ENCODE measurements at regions not wholly inside any gene's neighbourhood (a gene's known extent, or its start where the extent isn't known, plus 50 kb on each side); places are given as distances from the start of the nearest gene placed in this dataset.

GRCh38 chr22:49034836-49035817 lies 792.5 kb downstream of the BRD1 start:
- no peak for DNase-seq

GRCh38 chr22:49033616-49034015 lies 794.1 kb downstream of the BRD1 start:
- no peak for DNase-seq

- no peak for DNase-seq
Observed at GRCh38 chr22:49032821-49033220, 794.9 kb downstream of the BRD1 start.

DNA sequence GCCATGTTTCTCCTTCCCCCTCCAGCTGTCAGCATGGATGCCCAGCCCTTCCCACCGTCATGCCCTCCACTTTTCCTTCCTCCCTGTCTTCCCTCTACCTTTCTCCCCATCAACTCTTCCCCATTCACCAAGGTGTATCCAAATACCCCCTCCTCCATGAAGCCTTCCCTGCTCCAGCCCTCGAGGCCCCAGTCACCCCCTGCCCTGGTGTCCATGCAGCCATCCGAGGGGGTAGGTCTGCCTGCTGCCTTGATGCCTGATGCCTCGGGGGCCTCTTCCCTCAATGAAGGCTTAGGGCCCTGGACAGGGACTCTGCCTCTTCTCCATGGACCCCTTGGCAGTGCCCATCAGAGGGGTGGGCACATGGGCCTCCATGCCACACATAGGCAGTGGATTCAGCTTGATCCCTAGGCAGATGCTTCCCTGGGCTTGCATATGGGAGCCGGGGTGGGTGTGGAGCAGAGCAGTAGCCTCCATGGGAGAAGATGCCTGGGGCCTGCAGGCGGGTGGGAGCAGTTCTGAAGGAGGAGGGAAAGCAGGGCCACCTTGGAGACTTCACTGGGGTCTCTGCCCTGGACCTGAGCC lies 795.8 kb downstream of the BRD1 start:
- DNase-seq = no peak

DNA sequence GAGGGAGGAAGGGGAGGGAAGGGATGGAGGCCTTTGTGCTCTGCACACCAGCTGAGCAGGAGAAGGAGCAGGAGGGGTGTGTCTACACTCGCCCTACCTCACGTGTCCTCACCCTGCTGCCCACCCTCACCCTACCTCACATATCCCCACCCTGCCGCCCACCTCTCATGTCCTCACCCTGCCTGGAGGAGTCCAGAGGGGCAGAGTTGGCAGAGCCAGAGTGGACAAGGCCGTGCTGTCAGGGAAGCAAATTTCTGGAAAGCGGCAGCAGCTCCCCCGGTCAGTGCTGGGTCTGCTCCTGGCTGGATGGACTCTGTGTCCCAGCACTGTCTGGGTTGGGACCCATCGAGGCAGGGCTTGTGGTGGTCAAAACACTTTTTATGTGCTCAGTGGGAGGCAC lies 799.6 kb downstream of the BRD1 start:
- DNase-seq = no peak

- no peak for DNase-seq
Observed at GRCh38 chr22:49027368-49027670, 800.4 kb downstream of the BRD1 start.

DNA sequence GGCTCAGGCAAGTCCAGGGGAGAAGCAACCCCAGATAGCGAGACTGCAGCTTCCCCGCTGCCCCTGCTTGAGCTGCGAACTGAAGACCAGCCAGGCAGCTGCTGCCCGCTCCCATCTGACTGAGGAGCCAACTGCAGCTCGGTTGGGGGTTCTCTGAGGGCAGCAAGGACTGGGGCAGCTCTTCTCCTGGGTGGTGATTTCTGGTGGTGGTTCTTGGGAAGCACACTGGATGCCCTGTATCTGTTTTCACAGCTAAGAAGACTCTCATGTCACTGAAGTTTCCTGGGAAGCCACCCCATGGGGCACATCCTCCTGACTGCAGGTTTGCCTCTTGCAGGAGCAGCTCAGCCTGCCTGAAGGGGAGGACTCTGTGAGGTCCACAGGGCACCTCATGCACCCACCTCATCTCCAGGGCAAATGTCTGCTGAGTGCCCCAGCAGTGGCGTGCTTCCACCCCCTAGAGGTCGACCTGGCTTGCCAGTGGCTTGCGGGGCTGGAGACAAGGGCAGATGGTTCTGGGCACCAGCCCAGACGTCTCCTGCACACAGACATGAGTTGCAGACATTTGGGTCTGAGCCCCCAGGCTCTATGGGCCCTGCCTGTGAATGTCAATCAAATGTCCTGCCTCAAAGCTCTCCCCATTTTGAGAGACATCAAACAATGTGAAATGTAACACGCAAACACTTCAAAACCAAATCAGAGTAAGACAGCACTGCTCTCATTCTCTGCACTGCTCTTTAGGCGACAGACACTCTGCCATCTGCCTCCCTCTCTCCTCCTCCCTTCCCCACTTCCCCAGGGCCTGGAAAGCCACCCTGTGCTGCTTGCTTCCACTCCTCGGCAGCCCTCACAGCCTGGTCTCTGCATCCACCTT lies 800.9 kb downstream of the BRD1 start:
- no peak for DNase-seq

GRCh38 chr22:49025791-49026493 lies 801.7 kb downstream of the BRD1 start:
- DNase-seq = no peak

GRCh38 chr22:49024775-49025440 lies 802.8 kb downstream of the BRD1 start:
- DNase-seq = no peak

DNA sequence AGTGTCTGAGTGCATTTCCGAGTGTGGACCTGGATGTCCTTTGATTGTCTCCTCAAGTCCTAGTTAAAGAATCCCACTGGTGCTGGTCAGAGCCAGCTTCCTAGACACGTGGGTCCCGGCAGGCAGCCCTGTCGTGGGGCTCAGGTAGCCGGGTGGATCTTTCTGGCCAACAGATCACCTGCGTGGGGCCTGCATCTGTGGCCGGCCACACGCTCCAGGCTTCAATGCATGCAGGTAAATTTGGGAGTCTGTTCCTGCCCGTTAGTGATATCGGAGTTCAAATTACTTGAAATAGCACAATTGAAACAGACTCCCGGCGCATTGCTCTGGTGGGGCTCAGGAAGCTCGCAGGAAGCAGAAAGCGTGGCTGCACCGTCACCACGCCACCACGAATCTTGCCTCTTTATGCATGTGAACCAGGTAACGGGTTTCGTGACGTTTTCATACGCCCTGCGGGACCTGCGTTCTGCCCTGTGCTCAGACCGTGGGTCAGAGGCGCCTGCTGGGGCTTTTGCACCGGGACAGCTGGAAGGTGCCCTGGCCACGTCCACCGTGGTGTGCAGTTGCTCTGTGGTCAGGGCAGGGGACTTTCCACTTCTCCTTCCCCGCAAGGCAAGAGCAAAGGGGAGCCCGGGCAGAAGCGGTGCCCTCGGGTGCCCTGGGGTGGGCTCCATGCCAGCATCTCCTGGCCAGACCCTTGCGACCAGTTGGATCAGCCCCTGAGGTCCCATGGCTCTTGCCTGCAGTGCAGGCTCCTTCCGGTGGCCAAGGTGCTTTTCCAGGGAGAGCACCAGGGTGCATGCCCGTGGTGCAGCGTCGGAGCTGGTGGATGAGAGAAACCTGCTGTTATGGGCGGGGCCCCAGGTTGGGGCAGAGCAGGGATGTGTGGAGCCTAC lies 803.5 kb downstream of the BRD1 start:
- DNase-seq = no peak

GRCh38 chr22:49023161-49023878 lies 804.4 kb downstream of the BRD1 start:
- no peak for DNase-seq

DNA sequence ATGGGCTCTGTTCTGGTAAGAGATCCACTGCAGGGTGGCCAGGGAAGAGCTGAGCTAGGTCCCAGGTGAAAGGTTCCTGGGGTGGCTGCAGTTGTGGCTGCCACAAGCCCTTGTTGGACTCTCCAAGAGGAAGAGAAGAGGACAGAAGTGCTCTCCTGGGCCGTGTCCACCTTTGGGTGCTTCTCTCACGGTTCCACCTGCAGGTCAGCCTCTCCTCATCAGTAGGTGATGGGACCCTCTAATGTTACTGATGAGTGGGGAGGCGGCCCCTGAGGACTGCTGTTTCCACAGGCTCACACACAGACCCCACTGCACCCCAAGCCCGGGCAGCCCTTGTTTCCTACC lies 804.9 kb downstream of the BRD1 start:
- DNase-seq = no peak

- no peak for DNase-seq
Observed at GRCh38 chr22:49021926-49022815, 805.5 kb downstream of the BRD1 start.

DNA sequence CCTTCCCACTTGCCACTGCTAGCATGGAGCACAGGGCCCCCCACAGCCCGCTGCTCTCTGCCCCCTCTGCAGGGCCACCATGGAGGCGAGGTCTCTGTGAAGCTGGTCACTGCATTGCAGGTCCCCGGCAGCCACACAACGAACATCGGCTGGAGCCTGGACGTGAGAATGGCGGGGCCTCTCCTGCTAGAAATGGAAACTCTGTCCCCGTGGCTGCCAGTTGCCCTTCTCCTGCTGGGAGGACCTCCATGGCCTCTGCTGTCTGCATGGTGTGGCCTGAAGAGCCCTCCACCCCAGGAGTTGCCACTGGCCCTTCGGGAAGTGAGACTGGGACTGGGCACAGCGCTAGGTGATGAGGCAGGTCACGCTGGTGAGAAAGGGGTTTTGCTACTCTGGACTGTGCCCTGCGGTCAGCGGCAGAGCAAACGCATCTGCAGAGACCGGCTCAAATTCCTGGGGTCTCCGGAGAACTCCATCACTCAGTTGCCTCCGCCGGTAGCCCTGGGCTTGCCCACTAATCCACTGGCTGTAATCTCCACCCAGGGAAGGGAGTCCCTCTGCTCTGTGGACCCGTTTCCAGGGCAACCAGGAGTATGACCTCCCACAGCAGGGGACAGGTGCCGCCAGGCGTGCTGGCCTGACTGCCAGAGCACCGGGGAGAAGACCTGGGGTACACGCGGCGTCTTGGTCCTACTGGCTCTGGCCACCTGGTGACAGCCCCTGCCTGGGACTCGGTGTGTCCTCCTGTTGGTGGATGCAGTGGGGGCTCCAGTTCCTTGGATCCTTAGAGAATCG lies 806.3 kb downstream of the BRD1 start:
- DNase-seq = no peak

GRCh38 chr22:49019737-49020713 lies 807.6 kb downstream of the BRD1 start:
- DNase-seq = no peak

- no peak for DNase-seq
Observed at GRCh38 chr22:49018601-49019000, 809.1 kb downstream of the BRD1 start.
